Neural progenitor cell (in vitro differentiated cells): ENCODE measurements at regions not wholly inside any gene's neighbourhood (a gene's known extent, or its start where the extent isn't known, plus 50 kb on each side); places are given as distances from the start of the nearest gene placed in this dataset.
A peak's percentile ranks its signal among the peaks of the same experiment; 100 is the strongest.

Experiments used
- DNase-seq: peaks from one replicate; pipeline ENCODE4 v3.0.0-alpha.2; 2016; ENCODE audit warnings: low spot score
- H2AFZ ChIP-seq: fragments of 200-600 bp; sonication (generic); replicated peaks from 2 replicates; pipeline ENCODE4 v1.6.1; 2016; ENCODE audit warnings: antibody characterized with exemption
- H3F3A ChIP-seq: fragments of 200-600 bp; sonication (generic); 2 replicates; pipeline ENCODE4 v1.6.1; 2016; ENCODE audit warnings: antibody characterized with exemption, low read depth
- H3K27ac ChIP-seq: fragments of 200-600 bp; sonication (generic); 2 replicates; pipeline ENCODE4 v1.5.1; 2016; ENCODE audit warnings: mild to moderate bottlenecking
- H3K27me3 ChIP-seq: fragments of 200-600 bp; sonication (generic); 2 replicates; pipeline ENCODE4 v1.6.1; 2016; ENCODE audit warnings: mild to moderate bottlenecking, moderate library complexity
- H3K36me3 ChIP-seq: fragments of 200-600 bp; sonication (generic); 2 replicates; pipeline ENCODE4 v1.5.1; 2016
- H3K4me1 ChIP-seq: fragments of 200-600 bp; sonication (generic); 2 replicates; pipeline ENCODE4 v1.6.1; 2016; ENCODE audit warnings: mixed run types
- H3K4me2 ChIP-seq: fragments of 200-600 bp; sonication (generic); 2 replicates; pipeline ENCODE4 v1.6.1; 2016
- H3K4me3 ChIP-seq: fragments of 200-600 bp; sonication (generic); 2 replicates; pipeline ENCODE4 v1.5.1; 2016
- H3K79me2 ChIP-seq: fragments of 200-600 bp; sonication (generic); 2 replicates; pipeline ENCODE4 v1.6.1; 2016; ENCODE audit warnings: low read depth
- H3K9ac ChIP-seq: fragments of 200-600 bp; sonication (generic); 2 replicates; pipeline ENCODE4 v1.6.1; 2016
- H3K9me3 ChIP-seq: fragments of 200-600 bp; sonication (generic); 2 replicates; pipeline ENCODE4 v1.5.1; 2016; ENCODE audit warnings: low read depth
- H4K20me1 ChIP-seq: fragments of 200-600 bp; sonication (generic); 2 replicates; pipeline ENCODE4 v1.6.1; 2016; ENCODE audit warnings: low read depth
- H3K27ac Mint-ChIP-seq: 3 replicates; pipeline ENCODE4 v1.8.0; 2021; ENCODE audit warnings: mixed read lengths
- H3K27me3 Mint-ChIP-seq: 2 replicates; pipeline ENCODE4 v1.8.0; 2022; ENCODE audit warnings: low read depth, mild to moderate bottlenecking, inconsistent platforms, moderate library complexity, mixed read lengths; ENCODE audit not compliant: insufficient read depth
- H3K36me3 Mint-ChIP-seq: 3 replicates; pipeline ENCODE4 v1.8.0; 2021; ENCODE audit warnings: mixed read lengths
- H3K4me1 Mint-ChIP-seq: 3 replicates; pipeline ENCODE4 v1.8.0; 2021; ENCODE audit warnings: mixed read lengths
- H3K4me3 Mint-ChIP-seq: 3 replicates; pipeline ENCODE4 v1.8.0; 2021; ENCODE audit warnings: mild to moderate bottlenecking, moderate library complexity, mixed read lengths
- H3K9me3 Mint-ChIP-seq: 3 replicates; pipeline ENCODE4 v1.8.0; 2020; ENCODE audit warnings: mixed read lengths
- CTCF ChIP-seq: fragments of 200-600 bp; sonication (generic); IDR thresholded peaks from 2 replicates; pipeline ENCODE4 v1.5.1; 2017; ENCODE audit warnings: antibody characterized with exemption, mild to moderate bottlenecking
- EZH2 ChIP-seq: fragments of 200-600 bp; sonication (generic); IDR thresholded peaks from 2 replicates; pipeline ENCODE4 v1.6.1; 2017; ENCODE audit warnings: antibody characterized with exemption, mild to moderate bottlenecking, moderate library complexity
- EZH2phosphoT487 ChIP-seq: fragments of 200-600 bp; sonication (generic); IDR thresholded peaks from 2 replicates; pipeline ENCODE4 v1.6.1; 2017; ENCODE audit warnings: antibody characterized with exemption

GRCh38 chr20:58585753-58586540, 65.1 kb upstream of the STX16 start:
- Histone ChIP-seq H3K9me3 (no peaks in the 10 kb centered on the region), H3K4me2 (no peak overlapping the region), H3K36me3 (no peaks in the 10 kb centered on the region), H3K27me3 (no peaks in the 10 kb centered on the region), H4K20me1 (no peaks in the 10 kb centered on the region), H3K4me1 (peaks cover 8% of the 10 kb centered on the region), H3F3A (no peaks in the 10 kb centered on the region), H3K27ac (no peak overlapping the region), H3K79me2 (no peaks in the 10 kb centered on the region), H3K9ac (no peak overlapping the region), H2AFZ (no peak overlapping the region), H3K4me3 (no peak overlapping the region)
- Mint-ChIP-seq H3K27ac (no peak overlapping the region), H3K9me3 (no peaks in the 10 kb centered on the region), H3K36me3 (no peaks in the 10 kb centered on the region), H3K4me3 (no peak overlapping the region), H3K4me1 (peaks cover 6% of the 10 kb centered on the region), H3K27me3 (peaks cover 3% of the 10 kb centered on the region)
- no peak for DNase-seq
- TF ChIP-seq EZH2, result no peak
- TF ChIP-seq EZH2phosphoT487, result no peak
- TF ChIP-seq CTCF, result no peak

GRCh38 chr20:58584881-58585752, 66.0 kb upstream of the STX16 start:
- no peak overlapping the region for H3K27ac ChIP-seq
- no peak overlapping the region for H3K4me3 ChIP-seq
- H3K4me1 ChIP-seq, result peaks cover 8% of the 10 kb centered on the region
- no peaks in the 10 kb centered on the region for H3K36me3 ChIP-seq
- no peaks in the 10 kb centered on the region for H3F3A ChIP-seq
- H3K4me2 ChIP-seq, result no peak overlapping the region
- no peaks in the 10 kb centered on the region for H3K9me3 Mint-ChIP-seq
- H3K36me3 Mint-ChIP-seq, result no peaks in the 10 kb centered on the region
- H3K27me3 ChIP-seq, result no peaks in the 10 kb centered on the region
- H3K4me1 Mint-ChIP-seq, result peaks cover 4% of the 10 kb centered on the region
- H3K9ac ChIP-seq, result no peak overlapping the region
- H3K27me3 Mint-ChIP-seq, result peaks cover 3% of the 10 kb centered on the region
- no peaks in the 10 kb centered on the region for H3K9me3 ChIP-seq
- H2AFZ ChIP-seq, result no peak overlapping the region
- no peaks in the 10 kb centered on the region for H3K79me2 ChIP-seq
- peak; percentile 17 for DNase-seq
- no peak overlapping the region for H3K4me3 Mint-ChIP-seq
- H4K20me1 ChIP-seq, result no peaks in the 10 kb centered on the region
- no peak overlapping the region for H3K27ac Mint-ChIP-seq
- TF ChIP-seq EZH2phosphoT487 (no peak), EZH2 (no peak), CTCF (no peak)

GRCh38 chr20:58584051-58584824, 66.8 kb upstream of the STX16 start:
- Mint-ChIP-seq H3K36me3 (no peaks in the 10 kb centered on the region), H3K4me1 (no peaks in the 10 kb centered on the region), H3K27me3 (peaks cover 3% of the 10 kb centered on the region), H3K27ac (no peak overlapping the region), H3K9me3 (no peaks in the 10 kb centered on the region), H3K4me3 (no peak overlapping the region)
- H3F3A ChIP-seq, result no peaks in the 10 kb centered on the region
- no peak overlapping the region for H2AFZ ChIP-seq
- H4K20me1 ChIP-seq, result no peaks in the 10 kb centered on the region
- H3K9me3 ChIP-seq, result no peaks in the 10 kb centered on the region
- H3K27ac ChIP-seq, result no peak overlapping the region
- H3K79me2 ChIP-seq, result no peaks in the 10 kb centered on the region
- H3K4me3 ChIP-seq, result no peak overlapping the region
- TF ChIP-seq CTCF, result no peak
- TF ChIP-seq EZH2, result no peak
- TF ChIP-seq EZH2phosphoT487, result no peak
- no peak for DNase-seq
- no peaks in the 10 kb centered on the region for H3K36me3 ChIP-seq
- peaks cover 3% of the 10 kb centered on the region for H3K4me1 ChIP-seq
- no peak overlapping the region for H3K4me2 ChIP-seq
- no peaks in the 10 kb centered on the region for H3K27me3 ChIP-seq
- no peak overlapping the region for H3K9ac ChIP-seq
